T-cell (primary cell): ENCODE measurements at regions not wholly inside any gene's neighbourhood (a gene's known extent, or its start where the extent isn't known, plus 50 kb on each side); places are given as distances from the start of the nearest gene placed in this dataset.

Source experiments
- ATAC-seq, 4 experiments: fragments of 200-7000 bp in 3 of 4; fragments of 150-1000 bp in 1 of 4; cut with Tn5 transposase; replicated peaks in 1 of 4; 1 replicate in 3 of 4; 2 replicates in 1 of 4; pipeline ENCODE4 v1.10.0; 2021; ENCODE audit warnings: moderate library complexity in 3 of 4, mild to moderate bottlenecking in 2 of 4, moderate number of reproducible peaks in 1 of 4
- CTCF ChIA-PET, 2 donors: fragments of 300-600 bp; sonication (Branson Sonifier 250); formaldehyde crosslinking; loops; one replicate each; lab custom pipeline; 2022; ENCODE audit warnings: antibody characterized with exemption in 2 of 2; lab: Charles Lee
- POLR2A ChIA-PET, 2 donors: fragments of 300-600 bp; sonication (Branson Sonifier 250); formaldehyde crosslinking; loops; one replicate each; lab custom pipeline; 2022; ENCODE audit warnings: antibody characterized with exemption in 2 of 2; lab: Charles Lee
- DNase-seq, 35 experiments: peaks; one replicate each; pipeline versions ENCODE4 v3.0.0 to v3.0.0-alpha.2; 2013 to 2023
- H3K27ac ChIP-seq: one replicate; pipeline ENCODE4 v1.5.1; 2013; ENCODE audit warnings: low read length
- H3K27me3 ChIP-seq, 2 experiments: replicated peaks in 1 of 2; 1 replicate in 1 of 2; 2 replicates in 1 of 2; pipeline versions ENCODE4 v1.6.1 to v1.7.0; 2013; ENCODE audit warnings: low read length in 1 of 2, mixed read lengths in 1 of 2; ENCODE audit not compliant: control insufficient read depth in 2 of 2, insufficient read depth in 2 of 2; ENCODE audit errors: extremely low read depth in 1 of 2
- H3K36me3 ChIP-seq, 2 donors: 1 replicate in 1 of 2; 2 replicates in 1 of 2; pipeline versions ENCODE4 v1.6.1 to v1.7.0; 2013; ENCODE audit warnings: low read length in 1 of 2; ENCODE audit not compliant: control insufficient read depth in 2 of 2, insufficient read depth in 1 of 2; ENCODE audit errors: extremely low read depth in 1 of 2
- H3K4me1 ChIP-seq, 2 experiments: 1 replicate in 1 of 2; 2 replicates in 1 of 2; pipeline versions ENCODE4 v1.6.1 to v1.7.0; 2013; ENCODE audit warnings: low read length in 2 of 2, mixed read lengths in 1 of 2; ENCODE audit not compliant: insufficient read depth in 2 of 2, control insufficient read depth in 1 of 2; ENCODE audit errors: extremely low read depth in 1 of 2
- H3K4me3 ChIP-seq, 2 donors: 1 replicate in 1 of 2; 2 replicates in 1 of 2; pipeline versions ENCODE4 v1.5.1 to v1.7.0; 2013; ENCODE audit warnings: mild to moderate bottlenecking in 2 of 2, low read length in 1 of 2, moderate library complexity in 1 of 2; ENCODE audit not compliant: control insufficient read depth in 1 of 2; ENCODE audit errors: extremely low read depth in 1 of 2
- H3K9me3 ChIP-seq: 2 replicates; pipeline ENCODE4 v1.7.0; 2013
- H3K27ac Mint-ChIP-seq, 2 donors: one replicate each; pipeline ENCODE4 v1.8.0; 2020 to 2021; ENCODE audit warnings: mild to moderate bottlenecking in 2 of 2, mixed read lengths in 2 of 2
- H3K27me3 Mint-ChIP-seq, 2 donors: one replicate each; pipeline ENCODE4 v1.8.0; 2021 to 2022; ENCODE audit warnings: mixed read lengths in 2 of 2
- H3K36me3 Mint-ChIP-seq: one replicate; pipeline ENCODE4 v1.8.0; 2021; ENCODE audit warnings: mixed read lengths
- H3K4me1 Mint-ChIP-seq, 3 donors: one replicate each; pipeline ENCODE4 v1.8.0; 2020 to 2022; ENCODE audit warnings: mixed read lengths in 3 of 3, mild to moderate bottlenecking in 1 of 3
- H3K4me3 Mint-ChIP-seq, 3 donors: one replicate each; pipeline ENCODE4 v1.8.0; 2020 to 2022; ENCODE audit warnings: mild to moderate bottlenecking in 3 of 3, mixed read lengths in 3 of 3, moderate library complexity in 3 of 3
- H3K9me3 Mint-ChIP-seq, 3 donors: one replicate each; pipeline ENCODE4 v1.8.0; 2020 to 2022; ENCODE audit warnings: mixed read lengths in 3 of 3
- WGBS: methylation state at CpG from one replicate; pipeline ENCODE4 v1.1.5; 2013; ENCODE audit warnings: missing lambda C conversion rate; ENCODE audit not compliant: insufficient coverage; 5-methylcytosine and 5-hydroxymethylcytosine counted together

DNA sequence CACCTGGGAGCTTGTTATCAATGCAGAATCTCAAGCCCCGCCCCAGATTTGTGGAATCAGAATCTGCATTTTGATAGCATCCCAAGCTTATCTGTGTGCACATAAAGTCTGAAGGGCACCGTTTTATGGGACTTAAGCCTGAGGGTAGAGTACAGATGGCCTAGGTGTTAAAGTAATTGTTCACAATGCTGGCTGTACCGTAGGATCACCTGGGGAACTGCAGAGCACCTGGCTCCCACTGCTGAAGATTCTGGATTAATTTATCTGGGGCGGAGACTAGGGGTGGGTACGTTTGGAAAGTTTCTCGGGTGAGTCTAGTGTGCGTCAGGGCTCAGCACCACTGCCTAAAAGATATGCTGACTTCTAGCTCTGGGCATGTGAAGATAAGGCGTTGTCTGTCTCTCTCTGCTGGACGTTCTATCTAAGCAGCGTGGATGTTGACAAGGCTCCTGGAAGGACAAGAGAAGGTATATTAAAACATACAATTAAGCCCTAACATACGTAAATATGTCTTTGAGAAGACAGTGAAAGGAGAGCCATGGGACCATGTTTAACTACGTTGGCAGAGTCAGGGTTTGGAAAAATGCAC is 63.2 kb upstream of the RASGRP1 start:
- POLR2A ChIA-PET = interaction anchor here in 1 of 2 donors (0.9 kb wide), 1 partner anchor 74 kb away, joined by 4 read pairs; no protein-coding TSS in a partner anchor

DNA sequence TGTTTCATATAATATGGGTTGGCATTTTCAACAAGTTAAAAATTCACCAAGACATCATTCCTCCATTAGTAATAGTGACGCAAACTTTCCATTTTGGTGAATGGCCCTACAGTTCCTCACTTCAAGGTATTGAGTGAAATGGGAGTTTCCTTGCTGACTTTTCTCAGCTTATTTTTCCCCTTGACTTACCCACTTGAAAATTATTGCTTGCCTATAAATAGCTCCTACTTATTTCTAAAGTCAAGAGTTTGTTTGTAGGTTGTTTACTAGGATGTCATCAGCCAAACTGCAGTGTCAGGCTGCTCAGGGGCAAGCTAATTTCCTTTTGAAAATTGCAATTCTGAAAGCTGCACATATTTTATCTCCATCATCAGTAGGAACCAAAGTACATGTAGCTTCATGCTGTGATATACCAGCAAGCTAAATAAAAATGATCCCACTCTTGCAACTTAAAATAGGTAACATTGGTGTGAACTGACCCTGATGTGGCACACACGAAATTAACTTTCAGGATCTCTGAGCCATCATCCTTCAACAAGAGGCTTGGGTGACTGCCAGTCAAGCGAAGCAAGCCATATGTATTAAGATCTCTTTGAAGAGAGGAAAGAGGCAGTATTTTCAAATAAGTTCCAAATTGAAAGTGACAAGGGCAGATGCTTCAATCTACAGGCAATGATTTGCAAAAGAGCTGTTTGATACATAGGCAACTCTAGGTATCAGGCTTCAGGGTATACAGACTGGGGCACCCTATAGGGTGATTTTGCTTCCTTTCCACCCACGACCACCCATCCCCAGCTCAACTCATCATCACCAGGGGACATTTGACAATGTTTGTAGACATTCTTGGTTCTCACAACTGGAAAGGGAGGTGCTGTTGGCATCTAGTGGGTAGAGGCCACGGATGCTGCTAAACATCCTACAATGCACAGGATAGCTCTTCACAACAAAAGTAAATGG is 66.8 kb upstream of the RASGRP1 start:
- H3K9me3 Mint-ChIP-seq = no peaks in the 10 kb centered on the region
- Histone ChIP-seq H3K9me3 (no peaks in the 10 kb centered on the region), H3K27ac (peak overlapping the region; percentile 45), H3K36me3 (no peaks in the 10 kb centered on the region), H3K4me1 (peaks cover 16 to 24% of the 10 kb centered on the region in 2 experiments), H3K27me3 (no peaks in the 10 kb centered on the region), H3K4me3 (no peak overlapping the region)
- CTCF ChIA-PET = interaction anchor here (0.5 to 2.4 kb wide), 13 partner anchors 14 to 134 kb away, joined by 3 to 7 read pairs (median 4); no protein-coding TSS in a partner anchor
- POLR2A ChIA-PET = interaction anchor here (0.6 to 1.1 kb wide), 4 partner anchors 10 to 68 kb away, joined by 3 to 9 read pairs (median 4); no protein-coding TSS in a partner anchor
- ATAC-seq (peak in 3 of 4 experiments; percentile 35 to 67 (median 38)), DNase-seq (no peak)
- H3K4me3 Mint-ChIP-seq = peak overlapping the region in 1 of 3 donors; percentile 57
- peaks cover 24 to 34% (median 28%) of the 10 kb centered on the region in 3 donors for H3K4me1 Mint-ChIP-seq
- H3K27ac Mint-ChIP-seq = peak overlapping the region; percentile 80 to 83
- no peaks in the 10 kb centered on the region for H3K36me3 Mint-ChIP-seq
- no CpG with 5 or more reads among the region's 5 CpGs for WGBS
- no peaks in the 10 kb centered on the region for H3K27me3 Mint-ChIP-seq

More for the DNA sequence above, 63.2 kb upstream of the RASGRP1 start:
- Histone ChIP-seq H3K36me3 (no peaks in the 10 kb centered on the region), H3K9me3 (no peaks in the 10 kb centered on the region), H3K27me3 (no peaks in the 10 kb centered on the region), H3K4me3 (no peak overlapping the region), H3K27ac (no peak overlapping the region), H3K4me1 (peaks cover 20 to 32% of the 10 kb centered on the region in 2 experiments)
- Mint-ChIP-seq H3K9me3 (no peaks in the 10 kb centered on the region), H3K36me3 (no peaks in the 10 kb centered on the region), H3K27ac (no peak overlapping the region), H3K27me3 (no peaks in the 10 kb centered on the region), H3K4me1 (peaks cover 28 to 47% (median 35%) of the 10 kb centered on the region in 3 donors), H3K4me3 (no peak overlapping the region)
- 94% methylated on average over 6 of the region's 12 CpGs for WGBS
- CTCF ChIA-PET = interaction anchor here (0.6 to 4.3 kb wide), 3 partner anchors 25 to 55 kb away, joined by 3 to 16 read pairs (median 3); no protein-coding TSS in a partner anchor
- DNase-seq (no peak), ATAC-seq (no peak)

GRCh38 chr15:38635170-38635569 is 70.6 kb upstream of the RASGRP1 start:
- POLR2A ChIA-PET = no interaction called here
- CTCF ChIA-PET = no interaction called here
- H3K27ac ChIP-seq = no peak overlapping the region
- no peaks in the 10 kb centered on the region for H3K36me3 ChIP-seq
- Mint-ChIP-seq H3K27me3 (no peaks in the 10 kb centered on the region), H3K9me3 (no peaks in the 10 kb centered on the region), H3K4me1 (peaks cover 35 to 44% (median 44%) of the 10 kb centered on the region in 3 donors), H3K36me3 (no peaks in the 10 kb centered on the region), H3K27ac (no peak overlapping the region), H3K4me3 (no peak overlapping the region)
- DNase-seq = no peak
- no peaks in the 10 kb centered on the region for H3K9me3 ChIP-seq
- ATAC-seq = no peak
- H3K4me3 ChIP-seq = no peak overlapping the region
- H3K27me3 ChIP-seq = no peaks in the 10 kb centered on the region
- WGBS = no CpG with 5 or more reads among the region's 2 CpGs
- H3K4me1 ChIP-seq = peaks cover 14 to 29% of the 10 kb centered on the region in 2 experiments

- Mint-ChIP-seq H3K4me1 (peaks cover 28 to 37% (median 34%) of the 10 kb centered on the region in 3 donors), H3K9me3 (no peaks in the 10 kb centered on the region), H3K27me3 (no peaks in the 10 kb centered on the region), H3K36me3 (no peaks in the 10 kb centered on the region), H3K4me3 (no peak overlapping the region), H3K27ac (no peak overlapping the region)
- ChIA-PET CTCF (interaction anchor here in 1 of 2 donors (0.8 kb wide), 1 partner anchor 54 kb away, joined by 3 read pairs; no protein-coding TSS in a partner anchor), POLR2A (interaction anchor here in 1 of 2 donors (0.5 kb wide), 1 partner anchor 1399 kb away, joined by 3 read pairs; no protein-coding TSS in a partner anchor)
- 89% methylated on average over 4 of the region's 4 CpGs for WGBS
- no peaks in the 10 kb centered on the region for H3K27me3 ChIP-seq
- no peak overlapping the region for H3K4me3 ChIP-seq
- H3K36me3 ChIP-seq = no peaks in the 10 kb centered on the region
- H3K4me1 ChIP-seq = peaks cover 6 to 23% of the 10 kb centered on the region in 2 experiments
- H3K27ac ChIP-seq = no peak overlapping the region
- H3K9me3 ChIP-seq = no peaks in the 10 kb centered on the region
- DNase-seq (no peak), ATAC-seq (no peak)
Observed at GRCh38 chr15:38636597-38636996, 72.0 kb upstream of the RASGRP1 start.

- H3K4me1 Mint-ChIP-seq = peaks cover 31 to 38% (median 35%) of the 10 kb centered on the region in 3 donors
- 100% methylated on average over 1 of the region's 2 CpGs for WGBS
- Histone ChIP-seq H3K27me3 (no peaks in the 10 kb centered on the region), H3K27ac (no peak overlapping the region), H3K4me1 (peaks cover 7 to 17% of the 10 kb centered on the region in 2 experiments), H3K4me3 (no peak overlapping the region), H3K9me3 (no peaks in the 10 kb centered on the region), H3K36me3 (no peaks in the 10 kb centered on the region)
- peak overlapping the region in 1 of 2 donors; percentile 87 for H3K27ac Mint-ChIP-seq
- H3K9me3 Mint-ChIP-seq = no peaks in the 10 kb centered on the region
- ATAC-seq (no peak), DNase-seq (no peak)
- CTCF ChIA-PET = no interaction called here
- no peaks in the 10 kb centered on the region for H3K27me3 Mint-ChIP-seq
- H3K36me3 Mint-ChIP-seq = no peaks in the 10 kb centered on the region
- POLR2A ChIA-PET = no interaction called here
- H3K4me3 Mint-ChIP-seq = no peak overlapping the region
Observed at GRCh38 chr15:38638126-38638525, 73.5 kb upstream of the RASGRP1 start.

DNA sequence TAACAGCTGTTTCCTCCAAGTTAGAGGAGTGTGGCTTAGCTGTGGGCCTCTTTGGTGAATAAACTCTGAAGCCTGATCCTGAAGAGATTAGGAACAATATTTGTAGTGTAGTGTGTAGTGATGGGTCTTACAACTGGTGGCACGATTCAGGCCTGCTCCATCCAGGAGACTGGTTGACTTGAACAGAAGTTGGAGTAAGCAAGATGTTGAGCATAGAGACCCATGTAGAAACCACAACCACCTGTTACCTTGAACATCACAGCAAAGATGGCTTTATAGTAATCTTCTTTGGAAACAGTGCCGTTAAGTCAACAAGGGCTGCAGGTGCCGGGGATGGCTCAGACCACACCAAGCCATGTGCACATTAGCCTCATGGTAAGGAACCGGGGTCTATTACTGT is 74.2 kb upstream of the RASGRP1 start:
- WGBS = 59% methylated on average over 3 of the region's 4 CpGs
- Histone ChIP-seq H3K36me3 (no peaks in the 10 kb centered on the region), H3K4me1 (peaks cover 12 to 17% of the 10 kb centered on the region in 2 experiments), H3K27ac (no peak overlapping the region), H3K4me3 (no peak overlapping the region), H3K9me3 (no peaks in the 10 kb centered on the region), H3K27me3 (no peaks in the 10 kb centered on the region)
- ChIA-PET POLR2A (no interaction called here), CTCF (no interaction called here)
- H3K9me3 Mint-ChIP-seq = no peaks in the 10 kb centered on the region
- no peaks in the 10 kb centered on the region for H3K27me3 Mint-ChIP-seq
- peak in 1 of 35 experiments; percentile 18 for DNase-seq
- peak in 3 of 4 experiments; percentile 56 to 69 (median 63) for ATAC-seq
- H3K36me3 Mint-ChIP-seq = no peaks in the 10 kb centered on the region
- H3K4me3 Mint-ChIP-seq = no peak overlapping the region
- H3K4me1 Mint-ChIP-seq = peaks cover 38 to 45% (median 42%) of the 10 kb centered on the region in 3 donors
- peak overlapping the region; percentile 25 to 87 for H3K27ac Mint-ChIP-seq
